CD14-positive monocyte (primary cell): ENCODE measurements at regions not wholly inside any gene's neighbourhood (a gene's known extent, or its start where the extent isn't known, plus 50 kb on each side); places are given as distances from the start of the nearest gene placed in this dataset.

Source experiments
- DNase-seq, 3 donors: peaks; one replicate each; pipeline ENCODE4 v3.0.0-alpha.2; 2011 to 2022
- H2AFZ ChIP-seq: 2 replicates; pipeline ENCODE4 v1.6.0; 2012; ENCODE audit warnings: mild to moderate bottlenecking, low read depth, low read length, inconsistent platforms; ENCODE audit not compliant: insufficient read depth, poor library complexity, severe bottlenecking
- H3K27ac ChIP-seq, 2 donors: 1 replicate in 1 of 2; 2 replicates in 1 of 2; pipeline ENCODE4 v1.5.1; 2012 to 2013; ENCODE audit warnings: low read length in 2 of 2, control low read depth in 1 of 2, inconsistent platforms in 1 of 2, low read depth in 1 of 2, mild to moderate bottlenecking in 1 of 2
- H3K27me3 ChIP-seq, 2 donors: one replicate each; pipeline versions ENCODE4 v1.6.0 to v1.6.1; 2011 to 2013; ENCODE audit warnings: low read length in 2 of 2; ENCODE audit not compliant: control insufficient read depth in 2 of 2, insufficient read depth in 2 of 2
- H3K36me3 ChIP-seq, 2 donors: replicated peaks in 1 of 2; 1 replicate in 1 of 2; 2 replicates in 1 of 2; pipeline versions ENCODE4 v1.5.1 to v1.6.1; 2012 to 2013; ENCODE audit warnings: low read length in 2 of 2, control low read depth in 1 of 2, inconsistent platforms in 1 of 2, mild to moderate bottlenecking in 1 of 2; ENCODE audit not compliant: insufficient read depth in 2 of 2, control insufficient read depth in 1 of 2
- H3K4me1 ChIP-seq, 2 donors: 1 replicate in 1 of 2; 2 replicates in 1 of 2; pipeline versions ENCODE4 v1.5.1 to v1.6.1; 2012 to 2013; ENCODE audit warnings: low read length in 2 of 2, control low read depth in 1 of 2, inconsistent platforms in 1 of 2, mild to moderate bottlenecking in 1 of 2, moderate library complexity in 1 of 2; ENCODE audit not compliant: insufficient read depth in 2 of 2, control insufficient read depth in 1 of 2
- H3K4me2 ChIP-seq: replicated peaks from 2 replicates; pipeline ENCODE3; 2012; ENCODE audit warnings: low read length, moderate library complexity, mild to moderate bottlenecking; ENCODE audit not compliant: poor library complexity, severe bottlenecking; ENCODE audit errors: extremely low read depth
- H3K4me3 ChIP-seq, 3 experiments: fragments of 200-600 bp in 1 of 3; sonication (generic) in 1 of 3; replicated peaks in 1 of 3; 1 replicate in 2 of 3; 2 replicates in 1 of 3; pipeline ENCODE4 v1.5.1; 2011 to 2013; ENCODE audit warnings: low read length in 3 of 3, mild to moderate bottlenecking in 3 of 3, control low read depth in 2 of 3, low read depth in 2 of 3, inconsistent platforms in 1 of 3, moderate library complexity in 1 of 3
- H3K79me2 ChIP-seq: 2 replicates; pipeline ENCODE4 v1.6.0; 2012; ENCODE audit warnings: mild to moderate bottlenecking, control low read depth, inconsistent platforms, low read length, moderate library complexity; ENCODE audit not compliant: insufficient read depth
- H3K9ac ChIP-seq: 2 replicates; pipeline ENCODE4 v1.6.0; 2017; ENCODE audit warnings: low read length, mild to moderate bottlenecking; ENCODE audit not compliant: insufficient read depth, poor library complexity, severe bottlenecking
- H3K9me3 ChIP-seq, 2 donors: replicated peaks in 1 of 2; 1 replicate in 1 of 2; 2 replicates in 1 of 2; pipeline versions ENCODE4 v1.5.1 to v1.6.1; 2012 to 2013; ENCODE audit warnings: low read length in 2 of 2, control low read depth in 1 of 2; ENCODE audit not compliant: control insufficient read depth in 1 of 2, insufficient read depth in 1 of 2
- H4K20me1 ChIP-seq: 2 replicates; pipeline ENCODE4 v1.6.0; 2012; ENCODE audit warnings: mild to moderate bottlenecking, low read length, control low read depth, moderate library complexity; ENCODE audit not compliant: insufficient read depth
- H3K27ac Mint-ChIP-seq, 7 donors: one replicate each; pipeline ENCODE4 v1.8.0; 2020; ENCODE audit warnings: mild to moderate bottlenecking in 7 of 7, mixed read lengths in 7 of 7, moderate library complexity in 6 of 7, inconsistent platforms in 2 of 7
- H3K27me3 Mint-ChIP-seq, 3 donors: one replicate each; pipeline ENCODE4 v1.8.0; 2021 to 2022; ENCODE audit warnings: low read depth in 3 of 3, mild to moderate bottlenecking in 3 of 3, mixed read lengths in 3 of 3, moderate library complexity in 3 of 3, inconsistent platforms in 1 of 3
- H3K36me3 Mint-ChIP-seq, 2 donors: one replicate each; pipeline ENCODE4 v1.8.0; 2020; ENCODE audit warnings: mixed read lengths in 2 of 2, inconsistent platforms in 1 of 2, mild to moderate bottlenecking in 1 of 2
- H3K4me1 Mint-ChIP-seq: one replicate; pipeline ENCODE4 v1.8.0; 2020; ENCODE audit warnings: mild to moderate bottlenecking, mixed read lengths
- H3K4me3 Mint-ChIP-seq, 2 donors: one replicate each; pipeline ENCODE4 v1.8.0; 2020; ENCODE audit warnings: mild to moderate bottlenecking in 2 of 2, mixed read lengths in 2 of 2, moderate library complexity in 1 of 2
- H3K9me3 Mint-ChIP-seq, 7 donors: one replicate each; pipeline ENCODE4 v1.8.0; 2020 to 2022; ENCODE audit warnings: mixed read lengths in 7 of 7, mild to moderate bottlenecking in 6 of 7, moderate library complexity in 6 of 7, inconsistent platforms in 2 of 7
- WGBS: methylation state at CpG from one replicate; pipeline ENCODE4 v1.1.5; 2013; ENCODE audit warnings: missing lambda C conversion rate; ENCODE audit not compliant: insufficient coverage; 5-methylcytosine and 5-hydroxymethylcytosine counted together
- intact Hi-C, 2 donors: fragments of 100-400 bp; cut with micrococcal nuclease; formaldehyde crosslinking; loops; one replicate each; pipeline versions ENCODE4 v1.15.0 to v1.15.1; 2023
- TF ChIP-seq, protein P1 (sequence below): fragments of 200-600 bp; IDR thresholded peaks from one replicate; pipeline ENCODE4 v1.8.0; 2022; ENCODE audit warnings: antibody characterized with exemption, mild to moderate bottlenecking

DNA sequence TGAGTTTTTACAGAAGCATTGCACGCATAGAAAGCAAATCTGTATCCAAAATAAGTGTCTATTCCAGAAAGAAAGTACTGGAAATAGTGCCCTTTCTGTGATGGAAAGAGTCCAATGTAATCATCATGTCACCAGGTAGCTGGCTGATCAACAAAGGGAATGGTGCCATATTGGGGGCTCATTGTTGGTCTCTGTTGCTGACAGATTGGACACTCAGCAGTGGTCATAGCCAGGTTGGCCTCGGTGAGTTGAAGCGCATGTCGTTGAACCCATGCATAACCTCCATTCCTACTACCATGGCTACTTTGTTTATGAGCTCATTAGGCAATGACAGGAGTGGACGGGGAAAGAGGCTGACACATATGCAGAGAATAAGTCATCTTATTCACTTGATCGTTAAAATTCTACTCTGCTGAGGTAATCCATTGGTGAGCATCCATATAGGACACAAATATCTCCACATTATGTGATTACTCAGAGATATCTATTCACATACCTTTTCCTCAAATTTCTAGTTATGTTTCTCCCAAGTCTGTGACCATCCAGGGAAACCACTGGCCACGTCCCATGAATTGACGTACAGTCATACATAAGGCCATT is 560.5 kb downstream of the HAO1 start:
- H3K27me3 Mint-ChIP-seq, result peaks cover 0 to 4% (median 2%) of the 10 kb centered on the region in 3 donors
- Histone ChIP-seq H4K20me1 (no peaks in the 10 kb centered on the region), H3K9me3 (no peaks in the 10 kb centered on the region), H3K4me1 (no peaks in the 10 kb centered on the region), H3K27ac (no peak overlapping the region), H3K36me3 (no peaks in the 10 kb centered on the region), H3K4me2 (no peak overlapping the region), H3K9ac (no peak overlapping the region), H3K4me3 (no peak overlapping the region), H2AFZ (no peak overlapping the region), H3K79me2 (no peaks in the 10 kb centered on the region), H3K27me3 (no peaks in the 10 kb centered on the region)
- H3K36me3 Mint-ChIP-seq, result no peaks in the 10 kb centered on the region
- H3K9me3 Mint-ChIP-seq, result peaks cover 0 to 2% (median 0%) of the 10 kb centered on the region in 7 donors
- H3K27ac Mint-ChIP-seq, result no peak overlapping the region
- TF ChIP-seq, protein P1, sequence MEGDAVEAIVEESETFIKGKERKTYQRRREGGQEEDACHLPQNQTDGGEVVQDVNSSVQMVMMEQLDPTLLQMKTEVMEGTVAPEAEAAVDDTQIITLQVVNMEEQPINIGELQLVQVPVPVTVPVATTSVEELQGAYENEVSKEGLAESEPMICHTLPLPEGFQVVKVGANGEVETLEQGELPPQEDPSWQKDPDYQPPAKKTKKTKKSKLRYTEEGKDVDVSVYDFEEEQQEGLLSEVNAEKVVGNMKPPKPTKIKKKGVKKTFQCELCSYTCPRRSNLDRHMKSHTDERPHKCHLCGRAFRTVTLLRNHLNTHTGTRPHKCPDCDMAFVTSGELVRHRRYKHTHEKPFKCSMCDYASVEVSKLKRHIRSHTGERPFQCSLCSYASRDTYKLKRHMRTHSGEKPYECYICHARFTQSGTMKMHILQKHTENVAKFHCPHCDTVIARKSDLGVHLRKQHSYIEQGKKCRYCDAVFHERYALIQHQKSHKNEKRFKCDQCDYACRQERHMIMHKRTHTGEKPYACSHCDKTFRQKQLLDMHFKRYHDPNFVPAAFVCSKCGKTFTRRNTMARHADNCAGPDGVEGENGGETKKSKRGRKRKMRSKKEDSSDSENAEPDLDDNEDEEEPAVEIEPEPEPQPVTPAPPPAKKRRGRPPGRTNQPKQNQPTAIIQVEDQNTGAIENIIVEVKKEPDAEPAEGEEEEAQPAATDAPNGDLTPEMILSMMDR, result no peak
- DNase-seq, result no peak
- H3K4me1 Mint-ChIP-seq, result no peaks in the 10 kb centered on the region
- WGBS, result 49% methylated on average over 2 of the region's 8 CpGs
- H3K4me3 Mint-ChIP-seq, result no peak overlapping the region
- intact Hi-C loops, result loop anchor here in 1 of 2 donors (5.0 to 10.0 kb wide), 2 partner anchors 795 to 1237 kb away; no protein-coding TSS in a partner anchor

DNA sequence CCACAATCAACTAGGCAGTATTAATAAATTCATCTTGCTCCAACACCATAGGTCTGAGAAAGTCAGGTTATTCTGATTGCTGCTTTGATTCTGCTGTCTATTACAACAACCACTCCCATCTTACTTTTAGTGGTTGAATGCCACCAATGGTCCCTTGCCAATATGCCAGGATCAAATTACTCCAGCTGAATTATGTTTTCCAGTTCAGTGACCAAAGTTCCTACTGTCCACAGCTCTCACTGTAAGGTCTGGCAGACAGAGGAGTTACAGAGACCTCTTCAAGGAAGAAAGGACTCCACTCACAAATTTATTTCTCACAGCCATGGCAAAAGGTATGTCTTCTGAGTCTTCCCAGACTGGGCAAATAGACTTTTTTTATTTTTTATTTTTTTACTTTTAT is 557.0 kb downstream of the HAO1 start:
- Mint-ChIP-seq H3K36me3 (no peaks in the 10 kb centered on the region), H3K4me3 (no peak overlapping the region), H3K27ac (no peak overlapping the region), H3K4me1 (no peaks in the 10 kb centered on the region), H3K9me3 (peaks cover 0 to 2% (median 0%) of the 10 kb centered on the region in 7 donors), H3K27me3 (peaks cover 0 to 2% (median under 1%) of the 10 kb centered on the region in 3 donors)
- H3K27me3 ChIP-seq, result no peaks in the 10 kb centered on the region
- no peaks in the 10 kb centered on the region for H4K20me1 ChIP-seq
- H3K36me3 ChIP-seq, result no peaks in the 10 kb centered on the region
- no peak overlapping the region for H3K4me3 ChIP-seq
- intact Hi-C loops, result no loop called here
- H3K4me1 ChIP-seq, result no peaks in the 10 kb centered on the region
- H3K9ac ChIP-seq, result no peak overlapping the region
- H3K4me2 ChIP-seq, result no peak overlapping the region
- no peaks in the 10 kb centered on the region for H3K79me2 ChIP-seq
- DNase-seq, result no peak
- H2AFZ ChIP-seq, result no peak overlapping the region
- TF ChIP-seq, protein P1, result no peak
- H3K27ac ChIP-seq, result no peak overlapping the region
- no peaks in the 10 kb centered on the region for H3K9me3 ChIP-seq
